ENCODE measurements at regions not wholly inside any gene's neighbourhood (a gene's known extent, or its start where the extent isn't known, plus 50 kb on each side); places are given as distances from the start of the nearest gene placed in this dataset.

DNA sequence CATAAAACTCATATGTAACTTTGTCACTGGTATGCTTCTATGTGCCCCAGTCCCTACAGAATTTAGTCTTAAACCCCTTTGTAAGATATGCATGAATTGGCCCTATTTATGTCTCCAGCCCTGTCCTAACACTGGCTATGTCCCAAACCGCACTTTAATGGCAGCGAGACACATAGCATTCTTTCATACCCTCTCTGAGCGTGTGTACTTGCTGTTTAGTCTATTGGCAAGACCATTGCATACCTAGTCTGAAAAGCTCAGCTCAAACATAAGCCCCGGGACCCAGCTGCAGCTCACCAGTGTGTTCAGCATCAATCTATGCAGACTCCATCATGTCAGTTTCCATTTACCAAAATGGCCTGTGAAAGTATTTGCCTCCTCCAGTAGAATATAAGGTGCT is 1018.4 kb upstream of the TENM3 start:
- Histone ChIP-seq H4K20me1 (ENCODE audit: insufficient read depth, low read length) (no peaks in the 10 kb centered on the region), H3K4me2 (ENCODE audit: insufficient read depth, low read length) (no peak overlapping the region), H3K27me3 (ENCODE audit: insufficient read depth, low read length) (no peaks in the 10 kb centered on the region), H3K79me2 (ENCODE audit: insufficient read depth, low read length) (no peaks in the 10 kb centered on the region), H3K27ac (ENCODE audit: low read depth, low read length) (no peak overlapping the region), H3K36me3 (ENCODE audit: insufficient read depth, low read length) (no peaks in the 10 kb centered on the region), H3K4me3 (ENCODE audit: insufficient read depth, low read length) (no peak overlapping the region), H3K9me3 (ENCODE audit: low read depth, low read length) (no peaks in the 10 kb centered on the region), H2AFZ (ENCODE audit: low read length) (no peak overlapping the region), H3K4me1 (ENCODE audit: insufficient read depth, low read length) (no peaks in the 10 kb centered on the region)
- TF ChIP-seq, protein P1, sequence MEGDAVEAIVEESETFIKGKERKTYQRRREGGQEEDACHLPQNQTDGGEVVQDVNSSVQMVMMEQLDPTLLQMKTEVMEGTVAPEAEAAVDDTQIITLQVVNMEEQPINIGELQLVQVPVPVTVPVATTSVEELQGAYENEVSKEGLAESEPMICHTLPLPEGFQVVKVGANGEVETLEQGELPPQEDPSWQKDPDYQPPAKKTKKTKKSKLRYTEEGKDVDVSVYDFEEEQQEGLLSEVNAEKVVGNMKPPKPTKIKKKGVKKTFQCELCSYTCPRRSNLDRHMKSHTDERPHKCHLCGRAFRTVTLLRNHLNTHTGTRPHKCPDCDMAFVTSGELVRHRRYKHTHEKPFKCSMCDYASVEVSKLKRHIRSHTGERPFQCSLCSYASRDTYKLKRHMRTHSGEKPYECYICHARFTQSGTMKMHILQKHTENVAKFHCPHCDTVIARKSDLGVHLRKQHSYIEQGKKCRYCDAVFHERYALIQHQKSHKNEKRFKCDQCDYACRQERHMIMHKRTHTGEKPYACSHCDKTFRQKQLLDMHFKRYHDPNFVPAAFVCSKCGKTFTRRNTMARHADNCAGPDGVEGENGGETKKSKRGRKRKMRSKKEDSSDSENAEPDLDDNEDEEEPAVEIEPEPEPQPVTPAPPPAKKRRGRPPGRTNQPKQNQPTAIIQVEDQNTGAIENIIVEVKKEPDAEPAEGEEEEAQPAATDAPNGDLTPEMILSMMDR (IDR thresholded peaks at IDR 0.05; ENCODE audit: extremely low read depth, low read depth, low read length) = no peak
- DNase-seq (ENCODE audit: insufficient read length, low spot score, missing footprints) = no peak

DNA sequence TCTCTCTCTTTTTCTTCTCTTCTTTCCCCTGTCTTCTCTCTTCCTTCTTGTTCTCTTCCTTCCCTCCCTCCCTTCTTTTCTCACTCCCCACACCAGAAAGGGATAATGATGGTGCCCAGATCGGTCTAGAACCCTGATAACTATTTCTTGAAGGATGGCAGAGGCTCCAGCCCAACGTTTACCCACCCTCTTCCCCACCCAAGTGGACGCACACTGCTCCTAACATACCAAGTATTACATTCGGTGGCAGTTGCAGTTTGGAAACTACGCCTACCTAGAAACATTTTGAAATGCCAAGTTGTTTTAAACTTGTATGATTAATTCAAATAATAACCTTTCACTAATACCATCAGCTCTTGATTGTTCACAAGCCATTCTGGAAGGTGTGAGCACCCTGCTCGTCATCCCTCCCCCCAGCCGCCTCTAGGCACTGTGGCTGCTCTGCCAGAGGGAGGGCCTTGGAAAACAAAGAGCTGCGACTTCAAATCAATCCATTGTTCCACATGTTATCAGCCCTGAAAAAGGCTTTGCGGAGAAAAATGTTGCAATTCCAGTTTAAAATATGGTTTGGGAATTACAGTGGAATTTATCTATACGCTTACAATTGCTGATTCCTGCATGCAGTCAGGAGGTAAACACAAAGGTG is 1017.5 kb upstream of the TENM3 start:
- no peaks in the 10 kb centered on the region for H3K9me3 ChIP-seq (ENCODE audit: low read depth, low read length)
- TF ChIP-seq, protein P1 (IDR thresholded peaks at IDR 0.05; ENCODE audit: extremely low read depth, low read depth, low read length) = no peak
- H2AFZ ChIP-seq (ENCODE audit: low read length) = no peak overlapping the region
- DNase-seq (ENCODE audit: insufficient read length, low spot score, missing footprints) = no peak
- no peak overlapping the region for H3K4me3 ChIP-seq (ENCODE audit: insufficient read depth, low read length)
- no peak overlapping the region for H3K4me2 ChIP-seq (ENCODE audit: insufficient read depth, low read length)
- no peaks in the 10 kb centered on the region for H3K4me1 ChIP-seq (ENCODE audit: insufficient read depth, low read length)
- H3K79me2 ChIP-seq (ENCODE audit: insufficient read depth, low read length) = no peaks in the 10 kb centered on the region
- no peaks in the 10 kb centered on the region for H4K20me1 ChIP-seq (ENCODE audit: insufficient read depth, low read length)
- no peaks in the 10 kb centered on the region for H3K36me3 ChIP-seq (ENCODE audit: insufficient read depth, low read length)
- H3K27ac ChIP-seq (ENCODE audit: low read depth, low read length) = no peak overlapping the region
- no peaks in the 10 kb centered on the region for H3K27me3 ChIP-seq (ENCODE audit: insufficient read depth, low read length)

DNA sequence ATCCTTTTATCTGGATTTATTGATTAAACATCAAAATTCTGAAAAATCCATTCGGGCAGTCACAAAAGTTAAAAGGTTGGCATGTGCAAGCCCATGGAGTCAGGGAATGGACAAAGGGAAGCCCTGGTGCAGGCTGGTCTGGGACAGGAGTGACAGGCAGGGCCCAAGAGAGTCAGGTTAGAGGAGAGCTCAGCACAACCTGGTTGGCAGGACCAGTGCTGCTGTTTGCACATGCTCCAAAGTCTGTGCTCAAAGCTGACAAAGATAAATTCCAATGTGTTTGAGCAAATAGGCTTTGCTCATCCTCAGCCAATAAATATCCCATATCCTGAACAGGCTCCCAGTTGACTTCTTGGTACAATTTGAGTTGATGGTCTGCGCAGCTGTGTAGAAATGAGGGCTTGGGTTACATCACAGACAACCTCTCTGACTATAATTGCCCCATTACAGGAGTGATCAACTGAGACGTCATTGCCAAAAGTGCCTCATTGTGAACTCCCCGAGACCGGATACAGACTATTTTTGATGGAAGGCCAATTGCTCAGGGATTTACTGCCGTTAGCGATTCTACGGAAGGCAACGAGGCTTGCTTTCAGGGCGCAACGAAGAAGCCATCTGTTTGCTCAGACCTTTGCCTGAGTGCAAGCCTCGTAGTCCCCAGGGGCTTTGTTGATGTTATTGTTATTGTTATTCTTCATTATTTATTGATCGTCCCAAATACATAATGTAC is 1008.1 kb upstream of the TENM3 start:
- no peak overlapping the region for H2AFZ ChIP-seq (ENCODE audit: low read length)
- no peaks in the 10 kb centered on the region for H3K79me2 ChIP-seq (ENCODE audit: insufficient read depth, low read length)

DNA sequence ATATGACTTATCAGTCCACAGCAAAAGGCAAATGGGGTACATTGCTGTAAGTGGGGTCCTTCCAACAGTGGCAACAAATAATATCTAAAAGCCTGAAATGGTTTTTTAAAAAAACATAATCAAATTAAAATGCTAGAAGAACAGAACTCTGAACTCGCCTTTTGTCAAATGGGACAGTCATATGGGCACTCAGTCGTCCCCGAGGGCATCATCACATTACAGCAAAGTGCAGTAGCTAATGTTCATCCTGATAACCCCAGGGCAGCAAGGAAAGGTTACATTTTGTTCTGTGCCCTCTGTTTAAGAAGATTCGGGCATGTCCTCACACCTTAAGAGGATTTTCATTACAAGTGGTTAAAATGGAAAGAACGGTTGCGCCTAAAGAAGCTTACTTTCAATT is 997.9 kb upstream of the TENM3 start:
- Histone ChIP-seq H3K79me2 (ENCODE audit: insufficient read depth, low read length) (no peaks in the 10 kb centered on the region), H2AFZ (ENCODE audit: low read length) (no peak overlapping the region), H3K36me3 (ENCODE audit: insufficient read depth, low read length) (no peaks in the 10 kb centered on the region), H3K4me2 (ENCODE audit: insufficient read depth, low read length) (no peak overlapping the region), H4K20me1 (ENCODE audit: insufficient read depth, low read length) (no peaks in the 10 kb centered on the region), H3K9me3 (ENCODE audit: low read depth, low read length) (peaks cover 2% of the 10 kb centered on the region), H3K4me3 (ENCODE audit: insufficient read depth, low read length) (no peak overlapping the region), H3K4me1 (ENCODE audit: insufficient read depth, low read length) (no peaks in the 10 kb centered on the region), H3K27ac (ENCODE audit: low read depth, low read length) (no peak overlapping the region), H3K27me3 (ENCODE audit: insufficient read depth, low read length) (no peaks in the 10 kb centered on the region)
- no peak for DNase-seq (ENCODE audit: insufficient read length, low spot score, missing footprints)
- TF ChIP-seq, protein P1 (IDR thresholded peaks at IDR 0.05; ENCODE audit: extremely low read depth, low read depth, low read length) = no peak

More for the DNA sequence above, 1008.1 kb upstream of the TENM3 start:
- Histone ChIP-seq H3K4me3 (ENCODE audit: insufficient read depth, low read length) (no peak overlapping the region), H3K27ac (ENCODE audit: low read depth, low read length) (no peak overlapping the region), H3K27me3 (ENCODE audit: insufficient read depth, low read length) (no peaks in the 10 kb centered on the region), H3K4me1 (ENCODE audit: insufficient read depth, low read length) (no peaks in the 10 kb centered on the region), H3K4me2 (ENCODE audit: insufficient read depth, low read length) (no peak overlapping the region), H3K36me3 (ENCODE audit: insufficient read depth, low read length) (no peaks in the 10 kb centered on the region), H3K9me3 (ENCODE audit: low read depth, low read length) (no peaks in the 10 kb centered on the region), H4K20me1 (ENCODE audit: insufficient read depth, low read length) (no peaks in the 10 kb centered on the region)
- no peak for DNase-seq (ENCODE audit: insufficient read length, low spot score, missing footprints)
- TF ChIP-seq, protein P1 (IDR thresholded peaks at IDR 0.05; ENCODE audit: extremely low read depth, low read depth, low read length) = no peak
